Caco-2 (cell line): ENCODE measurements at regions not wholly inside any gene's neighbourhood (a gene's known extent, or its start where the extent isn't known, plus 50 kb on each side); places are given as distances from the start of the nearest gene placed in this dataset.

Source experiments
- BruUV-seq: library from RNA; stranded (reverse); fragments of 400-500 nt; replicated peaks from 2 replicates; lab custom pipeline; 2021; lab: Mats Ljungman, UMichigan
- CTCF ChIA-PET: fragments of 300-600 bp; sonication (Branson Sonifier 250); formaldehyde crosslinking; loops from one replicate; lab custom pipeline; 2022; ENCODE audit warnings: antibody characterized with exemption; lab: Charles Lee
- POLR2A ChIA-PET: fragments of 300-600 bp; sonication (Branson Sonifier 250); formaldehyde crosslinking; loops from one replicate; lab custom pipeline; 2022; ENCODE audit warnings: antibody characterized with exemption; lab: Charles Lee
- DNase-seq, 2 experiments: peaks; one replicate each; pipeline versions ENCODE4 v3.0.0 to v3.0.0-alpha.2; 2020 to 2022
- H3K27me3 ChIP-seq: replicated peaks from 2 replicates; pipeline ENCODE4 v1.6.0; 2011; ENCODE audit warnings: low read length; ENCODE audit not compliant: control insufficient read depth, insufficient read depth
- H3K36me3 ChIP-seq: 2 replicates; pipeline ENCODE4 v1.5.1; 2011; ENCODE audit warnings: low read length; ENCODE audit not compliant: control insufficient read depth, insufficient read depth
- H3K4me1 ChIP-seq: fragments of 250-450 bp; sonication (Bioruptor Pico); 2 replicates; pipeline ENCODE4 v1.5.1; 2020; ENCODE audit warnings: mild to moderate bottlenecking
- H3K4me3 ChIP-seq: 2 replicates; pipeline ENCODE4 v1.5.1; 2011; ENCODE audit warnings: low read depth, mild to moderate bottlenecking, control low read depth, low read length
- H3K9me3 ChIP-seq: fragments of 250-450 bp; sonication (Bioruptor Pico); 2 replicates; pipeline ENCODE4 v1.5.1; 2020; ENCODE audit warnings: mild to moderate bottlenecking, moderate library complexity
- H3K27ac Mint-ChIP-seq: one replicate; pipeline ENCODE4 v1.8.0; 2022; ENCODE audit warnings: mixed read lengths; ENCODE audit not compliant: unreplicated experiment
- H3K27me3 Mint-ChIP-seq: one replicate; pipeline ENCODE4 v1.8.0; 2022; ENCODE audit warnings: mixed read lengths; ENCODE audit not compliant: insufficient read depth, unreplicated experiment
- H3K36me3 Mint-ChIP-seq: one replicate; pipeline ENCODE4 v1.8.0; 2022; ENCODE audit warnings: mild to moderate bottlenecking, mixed read lengths; ENCODE audit not compliant: insufficient read depth, unreplicated experiment
- H3K4me1 Mint-ChIP-seq: one replicate; pipeline ENCODE4 v1.8.0; 2022; ENCODE audit warnings: low read depth, mixed read lengths; ENCODE audit not compliant: unreplicated experiment
- H3K4me3 Mint-ChIP-seq: one replicate; pipeline ENCODE4 v1.8.0; 2022; ENCODE audit warnings: mild to moderate bottlenecking, moderate library complexity, mixed read lengths; ENCODE audit not compliant: unreplicated experiment
- H3K9me3 Mint-ChIP-seq: one replicate; pipeline ENCODE4 v1.8.0; 2022; ENCODE audit warnings: mixed read lengths; ENCODE audit not compliant: unreplicated experiment
- CTCF ChIP-seq, 2 experiments: fragments of 200-600 bp in 1 of 2; IDR thresholded peaks; 1 replicate in 1 of 2; 2 replicates in 1 of 2; pipeline versions ENCODE4 v1.5.1 to v1.8.0; 2011 to 2022; ENCODE audit warnings: antibody characterized with exemption in 1 of 2, control low read depth in 1 of 2, inconsistent platforms in 1 of 2, low read depth in 1 of 2, low read length in 1 of 2, mild to moderate bottlenecking in 1 of 2, moderate library complexity in 1 of 2; ENCODE audit not compliant: insufficient read depth in 1 of 2, severe bottlenecking in 1 of 2, unreplicated experiment in 1 of 2
- intact Hi-C: fragments of 100-400 bp; cut with micrococcal nuclease; formaldehyde crosslinking; loops from one replicate; pipeline ENCODE4 v1.10.0; 2022; ENCODE audit not compliant: unreplicated experiment

- no peaks in the 10 kb centered on the region for H3K9me3 ChIP-seq
- CTCF ChIA-PET = interaction anchor here (0.7 kb wide), 1 partner anchor 94 kb away, joined by 3 read pairs; no protein-coding TSS in a partner anchor
- no TSS peak for BruUV-seq
- Mint-ChIP-seq H3K27ac (no peak overlapping the region), H3K36me3 (peaks cover 11% of the 10 kb centered on the region), H3K27me3 (no peaks in the 10 kb centered on the region), H3K4me1 (peaks cover 6% of the 10 kb centered on the region), H3K4me3 (no peak overlapping the region), H3K9me3 (no peaks in the 10 kb centered on the region)
- H3K36me3 ChIP-seq = no peaks in the 10 kb centered on the region
- intact Hi-C loops = loop anchor here (10.0 kb wide), 2 partner anchors 523 to 1243 kb away; partner anchors contain the start of gene RTL1
- POLR2A ChIA-PET = no interaction called here
- DNase-seq = no peak
- TF ChIP-seq CTCF (IDR thresholded peaks at IDR 0.05; ENCODE audit: insufficient read depth in 1 of 2, low read depth in 1 of 2, low read length in 1 of 2, severe bottlenecking in 1 of 2, unreplicated experiment in 1 of 2) = no peak
- 0 out of 2 replicates have a peak, but pooled peaks cover 8% of the 10 kb centered on the region for H3K4me1 ChIP-seq
- no peak overlapping the region for H3K4me3 ChIP-seq
- no peaks in the 10 kb centered on the region for H3K27me3 ChIP-seq
These were observed 58.4 kb downstream of the SLC25A47 start for GRCh38 chr14:100381395-100382105.

GRCh38 chr14:100382106-100382455, 58.9 kb downstream of the SLC25A47 start:
- H3K27me3 ChIP-seq = no peaks in the 10 kb centered on the region
- Mint-ChIP-seq H3K27me3 (no peaks in the 10 kb centered on the region), H3K4me3 (no peak overlapping the region), H3K36me3 (peaks cover 6% of the 10 kb centered on the region), H3K9me3 (no peaks in the 10 kb centered on the region), H3K4me1 (peaks cover 1% of the 10 kb centered on the region), H3K27ac (no peak overlapping the region)
- no peaks in the 10 kb centered on the region for H3K9me3 ChIP-seq
- DNase-seq = no peak
- POLR2A ChIA-PET = no interaction called here
- intact Hi-C loops = loop anchor here (10.0 kb wide), 2 partner anchors 523 to 1243 kb away; partner anchors contain the start of gene RTL1
- no peaks in the 10 kb centered on the region for H3K36me3 ChIP-seq
- CTCF ChIA-PET = interaction anchor here (0.5 to 4.0 kb wide), 3 partner anchors 54 to 264 kb away, joined by 3 to 64 read pairs (median 3); no protein-coding TSS in a partner anchor
- TF ChIP-seq CTCF (IDR thresholded peaks at IDR 0.05; ENCODE audit: insufficient read depth in 1 of 2, low read depth in 1 of 2, low read length in 1 of 2, severe bottlenecking in 1 of 2, unreplicated experiment in 1 of 2) = no peak
- H3K4me1 ChIP-seq = 0 out of 2 replicates have a peak, but pooled peaks cover 8% of the 10 kb centered on the region
- no peak overlapping the region for H3K4me3 ChIP-seq
- BruUV-seq = no TSS peak

GRCh38 chr14:100383727-100384158, 60.6 kb downstream of the SLC25A47 start:
- CTCF ChIA-PET = interaction anchor here (0.6 to 4.0 kb wide), 4 partner anchors 43 to 262 kb away, joined by 3 to 64 read pairs (median 4); no protein-coding TSS in a partner anchor
- Mint-ChIP-seq H3K27ac (no peak overlapping the region), H3K27me3 (no peaks in the 10 kb centered on the region), H3K4me1 (no peaks in the 10 kb centered on the region), H3K9me3 (no peaks in the 10 kb centered on the region), H3K36me3 (peaks cover 5% of the 10 kb centered on the region), H3K4me3 (no peak overlapping the region)
- no peaks in the 10 kb centered on the region for H3K36me3 ChIP-seq
- intact Hi-C loops = loop anchor here (1.0 to 10.0 kb wide), 3 partner anchors 262 to 1241 kb away; partner anchors contain the start of gene RTL1
- peak; percentile 56 to 70 for DNase-seq
- no peaks in the 10 kb centered on the region for H3K9me3 ChIP-seq
- 0 out of 2 replicates have a peak, but pooled peaks cover 8% of the 10 kb centered on the region for H3K4me1 ChIP-seq
- H3K27me3 ChIP-seq = no peaks in the 10 kb centered on the region
- no TSS peak for BruUV-seq
- no peak overlapping the region for H3K4me3 ChIP-seq
- TF ChIP-seq CTCF (IDR thresholded peaks at IDR 0.05; ENCODE audit: insufficient read depth in 1 of 2, low read depth in 1 of 2, low read length in 1 of 2, severe bottlenecking in 1 of 2, unreplicated experiment in 1 of 2) = peak; percentile 79 to 81
- POLR2A ChIA-PET = no interaction called here
